ENCODE measurements at regions not wholly inside any gene's neighbourhood (a gene's known extent, or its start where the extent isn't known, plus 50 kb on each side); places are given as distances from the start of the nearest gene placed in this dataset.

DNA sequence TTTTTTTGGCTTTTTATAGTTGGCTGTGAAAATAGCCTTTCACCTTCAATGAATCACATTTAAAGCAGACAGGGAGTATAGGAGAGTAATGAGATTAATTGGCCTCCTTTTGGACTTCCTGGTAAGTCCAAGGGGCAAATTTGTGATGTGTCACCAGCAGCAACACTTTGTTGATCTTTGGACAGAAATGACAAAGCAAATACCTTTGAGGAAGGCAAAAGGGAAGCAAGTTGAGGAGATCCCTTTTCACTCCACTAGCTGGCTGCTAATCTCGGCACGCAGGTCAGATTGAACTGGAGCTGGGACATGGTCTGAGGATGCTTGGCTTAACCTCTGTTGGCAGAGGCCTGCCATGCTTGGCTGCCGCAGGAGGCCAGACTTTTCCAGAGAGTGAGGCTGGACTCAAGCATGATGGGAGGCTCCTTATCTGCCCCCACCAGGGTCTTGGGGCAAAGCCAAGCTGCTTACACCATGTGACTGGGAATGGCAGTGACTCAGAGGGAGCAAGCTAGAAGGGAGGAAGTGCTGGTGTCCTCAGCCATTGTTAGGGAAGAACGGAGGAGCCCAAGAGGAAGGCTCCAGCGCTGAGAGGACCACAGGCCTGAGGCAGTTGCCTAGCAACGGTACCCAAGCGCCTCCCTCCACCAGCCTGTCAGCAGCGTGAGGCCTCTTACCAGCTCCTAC is 174.5 kb upstream of the MAP1B start:
- TF ChIP-seq CTCF (conservative IDR thresholded peaks at IDR 0.05) (no peak), ZFX (IDR thresholded peaks at IDR 0.05) (no peak)

Measured in C4-2B (cell line).